ENCODE measurements at regions not wholly inside any gene's neighbourhood (a gene's known extent, or its start where the extent isn't known, plus 50 kb on each side); places are given as distances from the start of the nearest gene placed in this dataset.

GRCh38 chr9:108322326-108323098 is 533.3 kb downstream of the ACTL7B start:
- DNase-seq = no peak

GRCh38 chr9:108316630-108317029 is 539.2 kb downstream of the ACTL7B start:
- DNase-seq = no peak

- no peak for DNase-seq
These were observed 539.7 kb downstream of the ACTL7B start for GRCh38 chr9:108316066-108316465.

- no peak for DNase-seq
These were observed 544.0 kb downstream of the ACTL7B start for GRCh38 chr9:108311745-108312144.

GRCh38 chr9:108310202-108310601 is 545.6 kb downstream of the ACTL7B start:
- DNase-seq = no peak

GRCh38 chr9:108300306-108301287 is 555.2 kb downstream of the ACTL7B start:
- DNase-seq = no peak

GRCh38 chr9:108297073-108297472 is 558.7 kb downstream of the ACTL7B start:
- DNase-seq = no peak

GRCh38 chr9:108296056-108296455 is 559.7 kb downstream of the ACTL7B start:
- DNase-seq = no peak

GRCh38 chr9:108291586-108291932 is 564.2 kb downstream of the ACTL7B start:
- no peak for DNase-seq

GRCh38 chr9:108290839-108291585 is 564.8 kb downstream of the ACTL7B start:
- no peak for DNase-seq

- DNase-seq = no peak
These were observed 569.1 kb downstream of the ACTL7B start for GRCh38 chr9:108286638-108287206.

GRCh38 chr9:108283696-108284095 is 572.1 kb downstream of the ACTL7B start:
- no peak for DNase-seq

- no peak for DNase-seq
These were observed 572.9 kb downstream of the ACTL7B start for GRCh38 chr9:108282872-108283271.

GRCh38 chr9:108281696-108282095 is 574.1 kb downstream of the ACTL7B start:
- DNase-seq = no peak

GRCh38 chr9:108278341-108278740 is 577.4 kb downstream of the ACTL7B start:
- no peak for DNase-seq

GRCh38 chr9:108277216-108277615 is 578.6 kb downstream of the ACTL7B start:
- no peak for DNase-seq

- no peak for DNase-seq
These were observed 579.9 kb downstream of the ACTL7B start for GRCh38 chr9:108275906-108276305.

- DNase-seq = no peak
These were observed 580.8 kb downstream of the ACTL7B start for GRCh38 chr9:108274971-108275370.

GRCh38 chr9:108273988-108274387 is 581.8 kb downstream of the ACTL7B start:
- no peak for DNase-seq

- peak; percentile 74 for DNase-seq
These were observed 583.4 kb downstream of the ACTL7B start for GRCh38 chr9:108272349-108272899.

- peak; percentile 96 for DNase-seq
These were observed 584.0 kb downstream of the ACTL7B start for GRCh38 chr9:108271646-108272348.

GRCh38 chr9:108271236-108271635 is 584.5 kb downstream of the ACTL7B start:
- no peak for DNase-seq

Measured in NCI-H1092 (cell line).